Prostate gland (tissue), 1 donor: ENCODE measurements at regions not wholly inside any gene's neighbourhood (a gene's known extent, or its start where the extent isn't known, plus 50 kb on each side); places are given as distances from the start of the nearest gene placed in this dataset.

Experiments used
- POLR2A ChIP-seq: fragments of 450-650 bp; IDR thresholded peaks from one replicate; pipeline ENCODE4 v1.6.1; 2016; ENCODE audit warnings: antibody characterized with exemption, mild to moderate bottlenecking
- POLR2AphosphoS5 ChIP-seq: sonication (generic); formaldehyde crosslinking; IDR thresholded peaks from one replicate; pipeline ENCODE4 v1.6.1; 2017; ENCODE audit warnings: antibody characterized with exemption

DNA sequence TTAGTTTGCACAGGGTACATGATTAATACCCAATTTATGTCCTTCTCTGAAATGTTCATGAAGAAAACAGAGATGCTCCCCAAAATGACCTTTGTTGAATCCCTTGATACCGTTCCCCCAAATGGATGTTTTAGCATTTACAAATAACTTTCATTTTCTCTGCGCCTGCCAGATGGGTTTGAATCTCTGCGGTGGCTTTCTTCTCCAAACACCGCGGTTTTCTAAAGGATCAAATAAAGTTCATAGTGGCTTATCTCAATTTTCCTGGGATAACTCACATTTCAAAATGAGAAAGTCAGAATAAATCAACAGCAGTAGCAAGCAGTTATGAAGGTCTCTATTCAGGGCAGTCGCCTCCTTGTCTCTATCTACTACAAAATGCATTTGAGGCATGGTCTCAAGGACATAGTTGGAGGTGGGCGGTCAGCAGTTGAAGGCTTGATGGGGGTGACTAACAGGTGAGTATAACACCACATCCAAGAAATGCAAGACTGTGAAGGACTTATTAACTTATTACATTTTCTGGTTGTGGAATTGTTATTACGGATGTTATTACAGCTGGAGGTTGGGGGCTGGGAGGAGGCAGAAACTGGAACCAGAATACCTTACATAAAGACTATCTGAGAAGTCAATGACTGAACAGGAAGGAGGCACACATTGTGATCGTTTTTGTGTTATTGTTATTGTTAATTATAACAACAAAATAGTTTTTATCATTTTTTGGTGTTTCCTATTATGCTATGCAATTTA is 1513.3 kb downstream of the FAM181B start:
- TF ChIP-seq POLR2AphosphoS5 (no peak), POLR2A (no peak)
